GM21825 (cell line): ENCODE measurements at regions not wholly inside any gene's neighbourhood (a gene's known extent, or its start where the extent isn't known, plus 50 kb on each side); places are given as distances from the start of the nearest gene placed in this dataset.

ENCODE experiments used
- ATAC-seq: cut with Tn5 transposase; IDR thresholded peaks from one replicate; pipeline ENCODE4 v1.9.1; 2021; ENCODE audit warnings: mild to moderate bottlenecking, moderate library complexity; ENCODE audit not compliant: unreplicated experiment

DNA sequence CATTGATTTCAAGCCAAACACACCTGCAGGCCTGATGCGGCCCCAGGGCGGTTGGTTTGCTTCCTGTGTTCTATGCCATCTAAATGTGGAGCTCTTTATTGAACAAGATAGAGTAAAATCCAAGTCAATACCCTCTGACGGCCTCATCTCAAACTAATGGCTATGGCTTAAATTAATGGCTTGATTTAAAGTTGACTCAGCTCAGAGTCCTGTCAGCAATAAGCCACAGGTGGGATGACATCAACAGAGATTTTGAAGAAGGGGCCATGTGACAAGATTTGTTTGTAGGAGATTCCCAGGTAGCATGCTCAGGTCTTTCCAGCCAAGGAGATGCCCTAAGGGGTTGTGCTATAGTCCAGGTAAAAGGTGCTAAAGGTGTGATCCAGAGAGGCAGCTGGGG is 66.7 kb upstream of the ZNF32 start:
- ATAC-seq, result no peak

GRCh38 chr10:43712821-43713584 is 64.3 kb upstream of the ZNF32 start:
- ATAC-seq, result no peak

- ATAC-seq, result no peak
Observed at GRCh38 chr10:43710772-43711471, 62.2 kb upstream of the ZNF32 start.

DNA sequence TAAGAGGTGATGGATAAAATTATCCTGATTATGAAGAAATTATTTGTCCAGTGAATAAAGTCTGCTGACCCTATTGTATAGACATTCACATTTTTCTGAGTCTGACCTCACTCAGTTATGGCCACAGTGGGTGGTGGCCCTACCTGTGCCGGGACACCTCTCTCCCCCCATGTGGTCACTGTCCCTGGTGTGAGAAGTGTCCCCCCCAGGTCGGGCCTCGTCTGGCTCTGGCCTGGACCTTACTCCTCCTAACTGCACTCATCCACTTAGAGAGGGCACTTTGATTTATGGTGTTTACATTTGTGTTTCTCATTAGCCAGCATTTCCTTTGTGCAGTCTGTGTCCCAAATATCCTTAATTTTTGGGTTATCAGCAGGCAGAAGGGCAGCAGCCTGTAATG is 59.6 kb upstream of the ZNF32 start:
- no peak for ATAC-seq

GRCh38 chr10:43707770-43708169 is 59.1 kb upstream of the ZNF32 start:
- ATAC-seq, result no peak

DNA sequence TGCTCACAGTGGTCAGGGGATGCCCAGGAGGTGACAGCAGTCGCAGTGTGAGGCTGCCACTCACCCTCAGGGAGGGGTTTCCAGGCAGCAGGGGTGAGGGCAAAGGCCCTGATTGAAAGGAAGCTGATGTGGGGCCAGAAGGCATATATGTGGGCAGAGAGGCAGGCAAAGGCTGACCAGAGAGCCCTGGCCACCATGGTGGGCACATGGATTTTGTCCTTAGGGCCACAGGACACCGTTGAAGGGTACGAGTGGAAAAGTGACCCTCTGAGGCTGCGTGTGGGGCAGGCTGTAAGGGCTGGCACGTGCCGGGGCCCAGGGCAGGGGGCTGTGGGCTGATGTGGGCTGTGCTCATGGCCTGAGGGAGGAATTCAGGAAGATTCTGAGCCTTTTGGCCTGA is 57.5 kb upstream of the ZNF32 start:
- ATAC-seq, result no peak

- no peak for ATAC-seq
Observed at GRCh38 chr10:43703286-43703685, 54.6 kb upstream of the ZNF32 start.

DNA sequence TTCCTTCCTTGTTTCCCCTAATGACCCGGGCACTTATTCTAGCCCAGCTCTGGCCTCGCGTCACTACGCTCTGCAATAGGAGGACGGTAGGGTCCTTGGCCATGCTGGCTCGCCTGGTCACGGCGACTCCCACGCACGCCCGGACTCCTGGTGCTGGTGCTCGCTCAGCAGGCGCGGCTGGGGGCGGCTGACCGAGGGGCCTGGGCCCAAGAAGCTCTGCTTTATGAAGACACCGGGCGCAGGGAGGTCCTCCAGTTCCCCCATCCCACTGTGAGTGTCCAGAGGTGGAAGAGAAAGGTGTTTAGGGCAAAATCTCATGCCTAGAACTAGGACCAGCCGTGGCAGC is 54.2 kb upstream of the ZNF32 start:
- no peak for ATAC-seq

- no peak for ATAC-seq
Observed at GRCh38 chr10:43702213-43702935, 53.7 kb upstream of the ZNF32 start.

- no peak for ATAC-seq
Observed at GRCh38 chr10:43701295-43701694, 52.6 kb upstream of the ZNF32 start.

DNA sequence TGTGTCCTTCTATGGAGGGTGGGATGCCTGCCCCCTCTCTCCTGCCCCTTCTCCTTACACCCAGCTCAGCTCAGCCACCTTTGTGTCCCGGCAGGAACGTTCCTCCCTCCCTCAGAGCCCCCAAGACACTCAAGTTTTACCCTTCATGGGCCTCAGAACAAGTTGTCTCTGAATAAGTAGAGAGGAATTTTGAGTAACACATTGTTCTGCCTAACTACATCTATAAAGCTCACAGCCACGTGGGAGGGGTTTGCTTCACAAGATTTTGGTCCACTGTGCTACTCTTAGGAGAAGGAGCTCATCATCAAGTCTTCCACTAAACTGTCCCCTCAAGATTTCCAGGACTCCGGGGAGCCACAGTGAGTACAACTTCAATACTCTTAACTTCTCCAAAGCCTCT is 51.6 kb upstream of the ZNF32 start:
- no peak for ATAC-seq

- ATAC-seq, result no peak
Observed at GRCh38 chr10:43699516-43699915, 50.8 kb upstream of the ZNF32 start.
